B cell (primary cell): ENCODE measurements at regions not wholly inside any gene's neighbourhood (a gene's known extent, or its start where the extent isn't known, plus 50 kb on each side); places are given as distances from the start of the nearest gene placed in this dataset.

Experiments used
- ATAC-seq: fragments of 200-7000 bp; cut with Tn5 transposase; one replicate; pipeline ENCODE4 v1.10.0; 2021; ENCODE audit warnings: low read depth, mild to moderate bottlenecking, moderate number of reproducible peaks, moderate library complexity
- CTCF ChIA-PET: fragments of 350-600 bp; sonication (Branson Sonifier 250); formaldehyde crosslinking; loops from one replicate; lab custom pipeline; 2021; ENCODE audit warnings: antibody characterized with exemption, inconsistent platforms; lab: Charles Lee
- POLR2A ChIA-PET: fragments of 350-600 bp; sonication (Branson Sonifier 250); formaldehyde crosslinking; loops from one replicate; lab custom pipeline; 2021; ENCODE audit warnings: antibody characterized with exemption; lab: Charles Lee
- DNase-seq: peaks from one replicate; pipeline ENCODE4 v3.0.0; 2013
- H2AFZ ChIP-seq: 2 replicates; pipeline ENCODE4 v1.6.1; 2012; ENCODE audit warnings: mild to moderate bottlenecking, low read depth, low read length; ENCODE audit not compliant: insufficient read depth, poor library complexity, severe bottlenecking
- H3K27ac ChIP-seq, 2 donors: 1 replicate in 1 of 2; 2 replicates in 1 of 2; pipeline ENCODE4 v1.5.1; 2012 to 2013; ENCODE audit warnings: low read length in 2 of 2, mild to moderate bottlenecking in 2 of 2, moderate library complexity in 1 of 2
- H3K27me3 ChIP-seq, 4 experiments: fragments of 200-600 bp in 1 of 4; sonication (generic) in 1 of 4; replicated peaks in 1 of 4; 1 replicate in 2 of 4; 2 replicates in 2 of 4; pipeline versions ENCODE4 v1.6.1 to v1.7.0; 2013 to 2016; ENCODE audit warnings: low read length in 3 of 4, mild to moderate bottlenecking in 2 of 4, mixed read lengths in 1 of 4, moderate library complexity in 1 of 4; ENCODE audit not compliant: insufficient read depth in 4 of 4, control insufficient read depth in 3 of 4; ENCODE audit errors: control extremely low read depth in 1 of 4
- H3K36me3 ChIP-seq, 2 experiments: replicated peaks in 1 of 2; 1 replicate in 1 of 2; 2 replicates in 1 of 2; pipeline versions ENCODE4 v1.6.1 to v1.7.1; 2013; ENCODE audit warnings: low read length in 1 of 2; ENCODE audit not compliant: insufficient read depth in 2 of 2, control insufficient read depth in 1 of 2; ENCODE audit errors: control extremely low read depth in 1 of 2, extremely low read depth in 1 of 2
- H3K4me1 ChIP-seq, 2 donors: fragments of 200-600 bp in 1 of 2; sonication (generic) in 1 of 2; 1 replicate in 1 of 2; 2 replicates in 1 of 2; pipeline versions ENCODE4 v1.5.1 to v1.6.1; 2013 to 2017; ENCODE audit warnings: low read length in 2 of 2; ENCODE audit not compliant: control insufficient read depth in 2 of 2, insufficient read depth in 2 of 2
- H3K4me2 ChIP-seq: replicated peaks from 2 replicates; pipeline ENCODE3; 2012; ENCODE audit warnings: mild to moderate bottlenecking, low read depth, low read length; ENCODE audit not compliant: poor library complexity, severe bottlenecking
- H3K4me3 ChIP-seq, 5 experiments: fragments of 200-600 bp in 1 of 5; sonication (generic) in 1 of 5; 1 replicate in 3 of 5; 2 replicates in 2 of 5; pipeline versions ENCODE4 v1.5.1 to v1.7.0; 2011 to 2016; ENCODE audit warnings: low read length in 4 of 5, mild to moderate bottlenecking in 4 of 5, low read depth in 2 of 5, control low read depth in 1 of 5, moderate library complexity in 1 of 5; ENCODE audit not compliant: insufficient read depth in 1 of 5; ENCODE audit errors: control extremely low read depth in 1 of 5, extremely low read depth in 1 of 5
- H3K79me2 ChIP-seq: fragments of 200-600 bp; sonication (generic); one replicate; pipeline ENCODE4 v1.6.0; 2016; ENCODE audit warnings: low read length; ENCODE audit not compliant: control insufficient read depth, insufficient read depth
- H3K9ac ChIP-seq: fragments of 200-600 bp; sonication (generic); 2 replicates; pipeline ENCODE4 v1.6.1; 2017; ENCODE audit warnings: mild to moderate bottlenecking, low read length, moderate library complexity
- H3K9me3 ChIP-seq, 3 donors: one replicate each; pipeline versions ENCODE4 v1.6.1 to v1.7.1; 2013; ENCODE audit warnings: low read length in 2 of 3; ENCODE audit not compliant: control insufficient read depth in 2 of 3, insufficient read depth in 1 of 3; ENCODE audit errors: control extremely low read depth in 1 of 3
- H4K20me1 ChIP-seq: 2 replicates; pipeline ENCODE4 v1.6.0; 2012; ENCODE audit warnings: mild to moderate bottlenecking, low read length; ENCODE audit not compliant: insufficient read depth, control insufficient read depth, poor library complexity, severe bottlenecking
- H3K27ac Mint-ChIP-seq: one replicate; pipeline ENCODE4 v1.8.0; 2021; ENCODE audit warnings: mixed read lengths
- H3K27me3 Mint-ChIP-seq: one replicate; pipeline ENCODE4 v1.8.0; 2021; ENCODE audit warnings: mixed read lengths
- H3K4me1 Mint-ChIP-seq: one replicate; pipeline ENCODE4 v1.8.0; 2021; ENCODE audit warnings: mixed read lengths
- H3K4me3 Mint-ChIP-seq: one replicate; pipeline ENCODE4 v1.8.0; 2021; ENCODE audit warnings: mixed read lengths
- H3K9me3 Mint-ChIP-seq: one replicate; pipeline ENCODE4 v1.8.0; 2022; ENCODE audit warnings: mixed read lengths; ENCODE audit not compliant: insufficient read depth
- EZH2 ChIP-seq: IDR thresholded peaks from 2 replicates; pipeline ENCODE4 v1.6.1; 2012; ENCODE audit warnings: borderline replicate concordance, low read depth, mild to moderate bottlenecking, moderate library complexity, low read length; ENCODE audit not compliant: insufficient read depth, poor library complexity, severe bottlenecking
- WGBS: methylation state at CpG from one replicate; pipeline ENCODE4 v1.1.5; 2013; ENCODE audit warnings: missing lambda C conversion rate; ENCODE audit not compliant: insufficient coverage; 5-methylcytosine and 5-hydroxymethylcytosine counted together
- intact Hi-C: fragments of 100-400 bp; cut with micrococcal nuclease; formaldehyde crosslinking; loops from one replicate; pipeline ENCODE4 v1.10.0; 2022
- TF ChIP-seq, protein P1 (sequence below): fragments of 200-600 bp; IDR thresholded peaks from one replicate; pipeline ENCODE4 v1.8.0; 2022; ENCODE audit warnings: antibody characterized with exemption, mild to moderate bottlenecking

DNA sequence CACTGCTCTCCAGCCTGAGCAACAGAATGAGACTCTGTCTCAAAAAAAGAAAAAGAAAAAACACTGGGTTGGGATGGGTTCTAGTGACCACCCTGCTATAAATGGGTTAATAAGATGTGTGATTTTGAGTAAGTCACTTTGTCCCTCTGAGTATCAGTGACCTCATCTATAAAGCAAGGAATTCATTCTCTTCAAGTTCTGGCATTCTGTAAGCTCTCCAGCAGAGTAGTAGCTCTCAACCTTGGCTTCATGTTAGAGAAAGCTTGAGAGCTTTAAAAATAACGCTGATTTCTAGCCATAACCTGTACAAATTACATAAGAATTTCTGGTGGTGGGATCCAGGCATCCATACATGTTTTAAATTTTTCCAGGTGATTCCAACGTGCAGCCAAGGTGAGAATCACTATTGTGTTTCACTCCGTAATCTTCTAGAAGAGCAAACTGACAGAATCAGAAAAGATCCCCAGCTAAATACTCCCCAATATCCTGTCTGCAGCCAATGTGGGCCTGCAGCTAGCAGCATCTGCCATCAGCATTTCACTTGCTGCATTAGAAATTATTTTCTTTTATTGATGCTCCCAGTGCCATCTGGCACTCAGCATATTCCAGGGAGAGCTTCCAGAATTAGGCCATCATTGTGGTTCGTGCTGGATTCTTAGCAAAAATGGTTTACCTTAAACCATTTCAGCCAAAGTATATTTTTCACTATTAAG lies 109.4 kb downstream of the FEM1C start:
- Mint-ChIP-seq H3K9me3 (peaks cover 6% of the 10 kb centered on the region), H3K4me3 (no peak overlapping the region), H3K4me1 (peaks cover under 1% of the 10 kb centered on the region), H3K27me3 (peaks cover 3% of the 10 kb centered on the region), H3K27ac (no peak overlapping the region)
- Histone ChIP-seq H3K36me3 (no peaks in the 10 kb centered on the region), H3K27me3 (peaks cover 0 to 3% (median 0%) of the 10 kb centered on the region in 4 experiments), H2AFZ (no peak overlapping the region), H3K9ac (no peak overlapping the region), H3K4me2 (no peak overlapping the region), H4K20me1 (no peaks in the 10 kb centered on the region), H3K4me1 (no peaks in the 10 kb centered on the region), H3K27ac (no peak overlapping the region), H3K9me3 (peaks cover 0 to 10% (median 5%) of the 10 kb centered on the region in 3 donors), H3K4me3 (no peak overlapping the region), H3K79me2 (no peaks in the 10 kb centered on the region)
- 83% methylated on average over 2 of the region's 4 CpGs for WGBS
- ATAC-seq (no peak), DNase-seq (no peak)
- TF ChIP-seq, protein P1, sequence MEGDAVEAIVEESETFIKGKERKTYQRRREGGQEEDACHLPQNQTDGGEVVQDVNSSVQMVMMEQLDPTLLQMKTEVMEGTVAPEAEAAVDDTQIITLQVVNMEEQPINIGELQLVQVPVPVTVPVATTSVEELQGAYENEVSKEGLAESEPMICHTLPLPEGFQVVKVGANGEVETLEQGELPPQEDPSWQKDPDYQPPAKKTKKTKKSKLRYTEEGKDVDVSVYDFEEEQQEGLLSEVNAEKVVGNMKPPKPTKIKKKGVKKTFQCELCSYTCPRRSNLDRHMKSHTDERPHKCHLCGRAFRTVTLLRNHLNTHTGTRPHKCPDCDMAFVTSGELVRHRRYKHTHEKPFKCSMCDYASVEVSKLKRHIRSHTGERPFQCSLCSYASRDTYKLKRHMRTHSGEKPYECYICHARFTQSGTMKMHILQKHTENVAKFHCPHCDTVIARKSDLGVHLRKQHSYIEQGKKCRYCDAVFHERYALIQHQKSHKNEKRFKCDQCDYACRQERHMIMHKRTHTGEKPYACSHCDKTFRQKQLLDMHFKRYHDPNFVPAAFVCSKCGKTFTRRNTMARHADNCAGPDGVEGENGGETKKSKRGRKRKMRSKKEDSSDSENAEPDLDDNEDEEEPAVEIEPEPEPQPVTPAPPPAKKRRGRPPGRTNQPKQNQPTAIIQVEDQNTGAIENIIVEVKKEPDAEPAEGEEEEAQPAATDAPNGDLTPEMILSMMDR = no peak
- TF ChIP-seq EZH2 = no peak
- POLR2A ChIA-PET = no interaction called here
- intact Hi-C loops = no loop called here
- CTCF ChIA-PET = interaction anchor here (0.6 kb wide), 1 partner anchor 126 kb away, joined by 3 read pairs; no protein-coding TSS in a partner anchor

DNA sequence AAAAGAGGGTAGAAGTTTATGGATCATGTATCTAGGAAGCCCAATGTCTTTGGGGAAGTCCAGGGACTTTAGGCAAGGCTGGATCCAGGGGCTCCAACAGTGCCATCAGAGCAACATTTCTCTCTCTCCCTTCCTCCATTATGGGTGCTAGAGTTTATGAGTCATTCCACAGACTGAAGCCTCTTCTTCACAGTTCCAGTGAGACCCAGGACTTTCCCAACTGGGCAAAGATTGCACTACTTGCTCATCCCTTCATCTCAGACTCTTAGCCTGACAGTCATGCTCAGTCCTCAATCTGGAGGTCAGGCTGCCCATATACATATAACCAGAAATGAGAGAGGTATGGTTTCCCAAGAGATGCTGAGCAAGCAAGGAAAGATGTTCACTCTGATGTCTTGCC lies 110.7 kb downstream of the FEM1C start:
- Mint-ChIP-seq H3K27ac (no peak overlapping the region), H3K4me1 (peaks cover 4% of the 10 kb centered on the region), H3K4me3 (no peak overlapping the region), H3K27me3 (peaks cover 3% of the 10 kb centered on the region), H3K9me3 (peaks cover 3% of the 10 kb centered on the region)
- TF ChIP-seq EZH2 = no peak
- TF ChIP-seq, protein P1 = no peak
- Histone ChIP-seq H3K27ac (no peak overlapping the region), H3K9me3 (peaks cover 0 to 3% (median under 1%) of the 10 kb centered on the region in 3 donors), H3K4me1 (no peaks in the 10 kb centered on the region), H3K4me3 (no peak overlapping the region), H2AFZ (no peak overlapping the region), H3K36me3 (no peaks in the 10 kb centered on the region), H3K79me2 (no peaks in the 10 kb centered on the region), H4K20me1 (no peaks in the 10 kb centered on the region), H3K27me3 (peaks cover 0 to 3% (median 0%) of the 10 kb centered on the region in 4 experiments), H3K9ac (no peak overlapping the region), H3K4me2 (no peak overlapping the region)
- intact Hi-C loops = no loop called here
- ChIA-PET POLR2A (no interaction called here), CTCF (no interaction called here)
- ATAC-seq (no peak), DNase-seq (no peak)
